Activated T-helper 1 cell treated with Interleukin-2 at 50 U/mL for 16 hours (primary cell): ENCODE measurements at regions not wholly inside any gene's neighbourhood (a gene's known extent, or its start where the extent isn't known, plus 50 kb on each side); places are given as distances from the start of the nearest gene placed in this dataset.
"Not testable (repeated sequence)": the region's sequence is repeated elsewhere in the genome, so short reads cannot be mapped to it uniquely, and the experiment has no call there.

ENCODE experiments used
- DNase-seq: peaks from one replicate; pipeline ENCODE4 v3.0.0-alpha.2; 2020; ENCODE audit warnings: low read depth

DNA sequence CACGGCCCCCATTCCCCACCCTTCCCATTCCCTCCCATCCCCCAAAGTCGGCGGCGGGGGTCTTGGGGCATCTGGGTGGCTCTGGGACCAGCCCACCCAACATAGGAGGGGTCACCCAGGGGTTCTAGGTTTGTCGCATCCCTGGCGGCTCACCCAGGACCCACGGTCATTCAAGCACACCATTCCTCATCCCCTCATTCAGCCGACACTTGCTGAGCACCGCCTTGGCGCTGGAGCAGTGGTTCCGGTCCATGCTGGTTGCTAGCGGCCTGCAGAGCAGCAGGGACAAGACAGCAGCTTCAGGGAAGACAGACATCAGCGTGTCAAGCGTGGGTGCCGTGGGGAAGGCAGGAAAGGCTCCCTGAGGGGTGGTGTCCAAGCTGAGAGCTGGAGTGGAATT, 50.5 kb upstream of the OTOS start:
- DNase-seq, result no peak

DNA sequence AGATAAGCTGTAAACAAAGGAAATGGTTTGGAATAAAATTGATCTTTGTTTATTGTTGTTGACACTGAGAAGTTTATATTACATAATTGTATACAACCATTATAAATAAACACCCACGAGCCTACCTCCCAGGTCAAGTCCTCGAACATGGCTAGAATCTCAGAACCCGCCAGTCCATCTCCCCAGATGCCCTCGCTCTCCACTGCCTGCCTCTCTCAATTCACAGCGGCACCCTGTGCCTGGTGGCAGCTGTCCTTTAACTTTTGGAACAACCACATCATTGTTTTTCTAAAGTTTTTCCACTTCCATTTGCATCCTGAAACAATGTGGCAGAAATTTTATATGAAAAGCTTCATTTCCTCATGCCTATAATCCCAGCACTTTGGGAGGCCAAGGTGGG, 52.2 kb upstream of the OTOS start:
- no peak for DNase-seq

DNA sequence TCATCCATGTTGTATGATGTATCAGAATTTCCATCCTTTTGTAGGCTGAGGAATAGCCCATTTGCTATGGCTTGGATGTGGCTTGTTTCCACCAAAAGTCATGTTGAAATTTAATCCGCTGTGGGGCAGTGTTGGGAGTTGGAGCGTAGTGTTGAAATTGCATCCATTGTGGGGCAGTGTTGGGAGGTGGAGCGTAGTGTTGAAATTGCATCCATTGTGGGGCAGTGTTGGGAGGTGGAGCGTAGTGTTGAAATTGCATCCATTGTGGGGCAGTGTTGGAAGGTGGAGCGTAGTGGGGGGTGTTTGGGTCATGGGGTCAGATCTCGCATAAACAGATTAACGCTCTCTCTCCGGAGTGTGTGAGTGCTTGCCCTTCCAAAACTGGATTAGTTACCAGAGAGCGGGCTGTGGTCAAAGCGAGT, 53.9 kb upstream of the OTOS start:
- not testable (repeated sequence) for DNase-seq

DNA sequence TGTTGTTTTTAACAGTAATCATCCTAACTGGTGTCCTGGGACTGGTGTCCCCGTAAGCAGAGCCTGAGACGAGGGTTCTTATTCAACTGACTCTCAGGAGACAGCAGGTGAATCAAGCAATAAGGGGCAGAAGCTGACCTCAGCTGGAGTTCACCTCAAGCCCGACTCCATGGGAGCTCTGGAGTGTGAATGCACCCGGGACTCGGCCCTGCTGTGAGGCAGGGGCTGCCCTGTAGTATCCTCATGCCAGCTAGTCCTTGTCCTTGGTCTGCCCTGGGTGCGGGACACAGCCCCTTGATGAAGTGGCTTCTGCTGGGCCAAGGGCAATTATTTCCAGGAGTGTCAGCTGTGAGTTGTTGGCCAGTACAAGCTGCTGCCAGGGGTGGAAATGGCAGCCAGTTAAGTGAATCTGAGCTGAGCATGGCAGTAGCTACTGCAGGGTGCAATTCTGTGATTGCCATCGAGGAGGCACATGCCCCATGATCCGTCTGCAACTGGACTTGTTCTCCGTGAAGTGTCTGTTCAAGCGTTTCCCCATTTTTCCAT, 54.9 kb upstream of the OTOS start:
- no peak for DNase-seq

DNA sequence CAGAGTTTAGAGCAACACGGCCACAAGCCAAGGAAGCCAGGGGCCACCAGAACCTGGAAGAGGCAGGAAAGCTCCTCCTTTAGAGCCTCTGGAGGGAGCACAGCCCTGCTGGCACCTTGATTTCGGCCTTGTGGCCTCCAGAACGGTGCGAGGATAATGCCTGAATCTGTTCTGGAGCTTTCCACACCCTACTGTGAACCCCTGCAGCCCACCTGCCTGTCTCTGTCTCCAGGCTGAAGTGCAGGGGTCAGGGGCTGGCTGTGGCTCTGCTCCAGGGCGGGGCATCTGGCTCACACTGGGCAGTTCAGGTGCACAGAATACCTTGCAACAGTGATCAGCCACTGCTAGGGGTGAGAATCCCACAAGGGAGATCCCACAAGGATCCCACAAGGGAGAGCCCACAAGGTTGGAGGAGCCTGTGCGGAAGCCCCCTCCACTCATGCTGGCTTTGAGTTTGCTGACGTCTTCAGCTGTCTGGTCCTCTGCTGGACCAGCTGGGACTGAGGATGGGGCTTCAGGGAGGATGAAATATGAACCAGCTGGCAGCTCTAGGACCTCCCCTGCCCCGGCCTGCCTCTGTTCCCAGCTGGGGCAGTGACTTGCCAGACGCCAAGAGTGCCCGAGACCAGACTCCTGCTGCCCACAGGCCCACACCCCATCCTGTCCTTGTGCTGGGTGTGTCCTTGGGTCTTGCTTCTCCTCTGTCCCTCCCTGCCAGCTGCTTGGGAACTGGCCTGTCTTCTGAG, 56.4 kb upstream of the OTOS start:
- no peak for DNase-seq

DNA sequence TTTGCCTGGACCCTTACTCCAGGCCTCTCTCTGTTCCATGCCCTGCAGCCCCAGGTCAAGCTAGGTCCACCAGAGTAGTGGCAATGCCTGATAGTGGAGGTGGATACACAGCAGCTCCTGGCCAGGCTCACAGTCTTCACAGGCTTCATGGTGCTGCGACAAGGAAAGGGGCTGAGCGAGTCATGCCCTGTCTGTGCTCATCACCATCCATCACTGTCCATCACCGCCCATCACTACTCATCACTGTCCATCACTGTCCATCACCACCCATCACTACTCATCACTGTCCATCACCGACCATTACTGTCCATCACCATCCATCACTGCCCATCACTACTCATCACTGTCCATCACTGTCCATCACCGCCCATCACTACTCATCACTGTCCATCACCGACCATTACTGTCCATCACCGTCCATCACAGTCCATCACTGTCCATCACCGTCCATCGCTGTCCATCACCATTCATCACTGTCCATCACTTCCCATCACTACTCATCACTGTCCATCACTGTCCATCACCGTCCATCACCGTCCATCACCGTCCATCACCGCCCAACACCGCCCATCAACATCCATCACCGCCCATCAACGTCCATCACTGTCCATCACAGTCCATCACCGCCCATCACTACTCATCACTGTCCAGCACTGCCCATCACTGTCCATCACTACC, 57.1 kb upstream of the OTOS start:
- DNase-seq, result no peak

DNA sequence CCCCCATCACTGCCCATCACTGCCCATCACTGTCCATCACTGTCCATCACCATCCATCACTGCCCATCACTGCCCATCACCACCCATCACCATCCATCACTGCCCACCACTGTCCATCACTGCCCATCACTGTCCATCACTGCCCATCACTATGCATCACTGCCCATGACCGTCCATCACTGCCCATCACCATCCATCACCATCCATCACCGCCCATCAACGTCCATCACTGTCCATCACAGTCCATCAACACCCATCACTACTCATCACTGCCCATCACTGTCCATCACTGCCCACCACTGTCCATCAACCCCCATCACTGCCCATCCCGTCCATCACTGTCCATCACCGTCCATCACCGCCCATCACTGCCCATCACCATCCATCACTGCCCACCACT, 57.8 kb upstream of the OTOS start:
- DNase-seq, result no peak

DNA sequence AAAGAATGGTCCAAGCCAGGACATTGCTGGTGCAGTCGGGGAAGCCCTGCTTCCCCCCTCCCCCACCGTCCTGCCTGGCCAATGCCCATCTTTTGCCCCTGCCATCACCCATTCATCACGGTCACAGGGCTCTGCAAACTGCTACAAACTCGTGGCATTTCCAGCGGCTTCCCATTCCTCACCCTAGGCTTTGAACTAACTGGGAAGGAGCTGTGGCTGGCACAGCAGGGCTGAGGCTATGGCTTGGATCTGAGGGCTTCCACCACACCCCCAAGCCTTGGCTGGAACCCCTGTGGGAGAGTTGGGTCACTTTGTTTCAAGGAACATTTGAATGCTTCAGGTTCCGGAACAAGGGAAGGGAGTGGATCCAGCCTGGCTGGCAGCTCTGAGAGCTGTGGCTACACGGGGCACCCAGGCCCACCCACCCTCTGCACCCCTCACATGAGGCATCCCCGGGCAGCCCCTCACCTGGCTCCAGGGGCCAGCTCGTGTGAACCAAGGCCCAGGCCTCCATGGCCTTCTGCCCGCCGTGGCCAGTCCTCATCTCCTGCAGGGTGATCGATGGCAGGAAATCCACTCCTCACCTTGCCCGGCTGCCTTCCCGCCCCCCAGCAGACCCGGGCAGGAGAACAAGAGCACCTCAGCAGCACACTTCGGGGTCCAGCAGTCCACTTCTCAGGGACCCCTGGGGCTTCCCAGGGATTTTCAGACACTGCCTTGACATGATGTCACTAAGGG, 58.8 kb upstream of the OTOS start:
- DNase-seq, result no peak

DNA sequence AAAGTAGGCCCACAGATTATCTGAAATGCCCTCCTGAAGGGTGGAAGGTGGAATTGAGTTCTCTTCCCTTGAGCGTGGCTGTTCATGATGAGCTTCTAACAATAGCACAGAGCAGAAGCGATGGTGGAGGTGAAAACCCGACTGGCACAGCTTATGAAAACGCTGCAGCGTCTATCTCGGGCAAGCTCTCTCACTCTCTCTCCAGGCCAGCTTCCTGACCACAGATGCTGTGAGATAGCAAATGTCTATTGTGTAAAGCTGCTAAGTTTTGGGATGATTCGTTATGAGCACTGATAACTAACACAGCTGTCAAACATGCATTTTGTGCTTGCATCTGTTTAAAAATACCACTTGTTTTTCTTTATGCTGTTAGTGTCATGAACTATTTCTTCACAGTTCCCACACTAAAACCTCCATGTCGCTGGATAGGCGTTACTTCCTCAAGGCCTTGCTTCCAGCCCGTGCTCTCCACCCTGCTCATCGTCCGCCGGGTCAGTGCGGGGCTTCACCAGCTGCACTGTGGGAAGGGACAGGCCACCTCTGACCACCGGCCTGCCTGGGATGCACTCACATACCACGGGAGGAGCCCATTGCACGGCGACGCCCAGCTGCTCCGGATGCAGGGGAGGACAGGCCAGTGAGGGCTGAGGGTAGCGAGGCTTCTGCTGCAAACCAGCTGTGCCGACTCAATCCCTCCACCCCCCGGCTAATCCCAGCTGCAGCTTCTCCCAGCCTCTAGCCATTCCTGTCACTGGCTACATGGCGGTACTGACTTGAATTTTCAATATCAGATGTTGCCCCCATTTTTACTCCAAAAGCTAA, 60.0 kb upstream of the OTOS start:
- DNase-seq, result no peak

DNA sequence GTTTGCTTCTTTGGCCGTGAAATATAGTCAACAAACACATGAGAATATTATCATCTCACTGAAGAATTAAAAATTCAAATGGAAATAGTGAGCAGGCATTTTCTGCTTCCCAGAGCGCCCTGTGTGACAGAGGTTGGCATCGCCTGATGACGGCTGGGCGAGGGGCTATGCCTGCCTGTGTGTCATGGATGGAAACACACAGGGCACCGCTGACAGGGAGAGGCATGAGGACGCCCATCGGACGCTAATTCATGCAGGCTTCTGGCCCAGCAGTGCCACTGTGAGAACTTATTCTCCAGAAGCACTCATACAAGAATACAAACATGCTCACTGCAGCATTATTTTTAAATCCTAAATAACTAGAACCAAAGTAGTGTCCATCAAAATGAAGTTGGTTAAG, 61.4 kb upstream of the OTOS start:
- no peak for DNase-seq

DNA sequence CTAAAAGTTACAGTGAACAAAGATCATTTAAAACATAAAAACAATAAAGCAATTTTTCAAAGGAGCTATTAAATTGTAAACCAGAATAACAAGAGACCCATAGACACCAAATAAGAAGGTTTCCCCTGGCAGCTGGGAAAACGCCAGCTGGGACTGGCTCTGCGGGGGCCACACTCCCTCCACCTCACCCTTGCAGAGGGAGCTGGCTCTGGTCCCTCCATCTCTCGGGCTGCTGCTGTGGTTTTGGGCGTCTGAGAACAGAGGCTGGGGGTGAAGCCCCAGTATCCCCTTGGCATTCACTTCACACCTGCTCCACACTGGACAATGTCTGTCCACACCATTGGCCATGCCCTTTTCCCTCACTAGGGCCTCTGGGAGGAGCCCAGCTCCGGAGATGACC, 62.1 kb upstream of the OTOS start:
- no peak for DNase-seq

DNA sequence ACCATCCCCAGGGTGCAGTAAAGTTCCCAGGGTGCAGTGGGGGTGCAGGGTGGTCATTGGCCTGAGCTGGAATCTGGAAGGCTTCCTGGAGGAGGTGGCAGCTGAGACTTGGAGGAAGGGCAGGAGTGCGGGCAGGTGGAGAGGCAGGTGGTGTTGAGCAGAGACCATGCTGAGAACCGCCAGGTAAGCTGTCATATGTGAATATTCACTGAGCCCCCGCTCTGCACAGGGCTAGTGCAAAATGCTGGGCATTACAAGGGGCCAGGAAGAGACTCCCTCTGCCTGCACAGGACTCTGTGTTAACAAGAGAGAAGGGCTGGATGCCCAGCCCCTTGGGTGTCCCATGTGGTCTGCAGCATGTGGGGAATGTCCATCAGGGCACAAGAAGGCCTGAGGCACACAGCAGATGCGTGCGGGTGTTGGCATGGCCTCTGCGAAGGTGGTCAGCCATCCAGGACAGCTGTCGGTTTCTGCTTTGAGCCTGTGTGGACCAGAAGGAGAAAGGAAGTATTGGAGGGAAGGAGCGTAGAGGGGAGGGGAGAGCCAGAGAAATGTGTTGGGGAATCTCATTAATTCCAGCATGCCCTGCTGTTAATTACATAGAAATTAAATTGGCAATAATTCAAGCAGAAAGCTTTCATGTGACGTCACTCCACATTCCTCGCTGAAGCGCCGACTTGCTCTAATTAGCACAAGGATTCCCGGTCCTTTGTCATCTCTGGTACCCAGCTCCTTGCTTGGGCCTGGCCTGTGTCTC, 62.8 kb upstream of the OTOS start:
- no peak for DNase-seq

DNA sequence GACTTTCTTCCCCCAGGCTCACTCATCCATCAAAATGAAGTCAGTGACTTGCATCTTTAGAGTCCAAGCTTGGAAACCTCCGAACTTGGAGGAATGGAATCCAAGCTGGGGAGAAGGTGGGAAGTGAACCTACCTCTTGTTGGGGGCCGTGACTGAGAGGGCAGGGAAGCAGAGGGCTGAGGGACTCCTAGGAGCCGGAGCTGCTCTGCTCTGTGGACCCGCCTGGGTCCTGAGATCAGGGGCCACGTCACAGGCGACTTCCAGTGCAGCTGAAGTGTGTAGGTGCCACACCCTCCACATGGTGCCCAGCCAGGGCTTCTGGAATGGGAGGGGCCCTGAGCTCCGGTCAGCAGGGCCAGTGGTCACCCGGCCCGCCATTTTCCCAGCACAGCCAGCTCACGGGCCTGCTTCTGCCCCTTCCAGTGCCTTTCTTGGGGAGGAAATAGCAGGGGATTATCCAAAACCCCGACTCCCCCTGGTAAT, 63.4 kb upstream of the OTOS start:
- no peak for DNase-seq

DNA sequence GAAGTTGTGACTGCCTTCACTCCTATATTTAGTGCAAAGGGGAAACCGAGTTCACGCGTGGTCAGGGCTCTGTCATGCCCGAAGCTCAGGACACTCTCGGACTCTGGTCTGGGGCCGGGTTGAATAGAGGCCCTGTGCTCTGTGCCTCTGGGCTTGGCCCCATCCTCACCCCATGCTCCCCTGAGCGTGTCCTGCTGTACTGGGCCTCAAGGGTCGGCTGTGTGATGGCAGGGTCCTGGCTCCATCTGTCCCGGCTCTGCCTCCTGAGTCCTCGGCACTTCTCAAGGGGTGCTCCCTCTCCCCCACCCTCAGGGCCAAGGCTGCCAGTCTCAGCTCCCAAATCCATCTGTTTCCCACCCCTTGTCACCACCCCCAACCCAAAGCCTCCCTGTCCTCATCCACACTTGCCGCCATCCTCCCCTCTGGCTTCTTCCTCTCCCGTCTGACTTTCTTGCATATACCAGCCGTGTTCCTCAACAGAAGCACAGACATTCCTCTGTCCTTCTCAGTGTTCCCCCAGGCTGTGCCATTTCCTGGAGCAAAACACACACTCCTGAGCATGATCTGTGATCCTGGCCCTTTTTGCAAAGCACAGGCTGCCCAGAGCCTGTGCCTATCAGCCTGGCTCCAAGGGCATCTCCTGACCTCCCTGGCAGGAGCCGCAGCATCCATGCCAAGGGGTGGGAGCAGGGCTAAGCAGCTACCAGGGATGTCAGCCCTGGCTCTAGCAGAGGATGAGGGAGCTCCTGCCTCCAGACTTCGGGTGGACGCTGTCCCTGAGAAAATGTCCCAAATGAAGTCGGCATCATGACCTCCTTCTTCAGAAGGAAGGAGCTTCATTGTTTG, 64.2 kb upstream of the OTOS start:
- DNase-seq, result no peak

DNA sequence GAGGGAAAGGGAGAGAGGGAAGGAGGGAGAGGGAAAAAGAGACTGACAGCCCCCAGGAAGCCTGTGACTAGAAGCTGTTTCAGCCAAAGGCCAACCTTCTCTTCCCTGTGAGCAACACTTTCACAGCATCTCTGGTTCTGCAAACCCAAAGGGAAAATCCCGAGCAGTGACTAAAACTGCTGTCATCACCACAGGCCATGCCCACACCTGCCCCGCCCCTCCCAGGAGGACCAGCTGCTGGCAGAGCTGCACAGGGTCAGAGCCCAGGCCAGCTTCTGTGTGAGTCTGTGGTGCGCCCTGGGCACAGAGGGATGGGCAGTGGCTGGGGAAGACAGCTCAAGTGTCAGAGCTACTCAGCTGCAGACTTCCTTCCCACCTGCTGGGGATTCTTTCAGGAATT, 64.9 kb upstream of the OTOS start:
- DNase-seq, result no peak

DNA sequence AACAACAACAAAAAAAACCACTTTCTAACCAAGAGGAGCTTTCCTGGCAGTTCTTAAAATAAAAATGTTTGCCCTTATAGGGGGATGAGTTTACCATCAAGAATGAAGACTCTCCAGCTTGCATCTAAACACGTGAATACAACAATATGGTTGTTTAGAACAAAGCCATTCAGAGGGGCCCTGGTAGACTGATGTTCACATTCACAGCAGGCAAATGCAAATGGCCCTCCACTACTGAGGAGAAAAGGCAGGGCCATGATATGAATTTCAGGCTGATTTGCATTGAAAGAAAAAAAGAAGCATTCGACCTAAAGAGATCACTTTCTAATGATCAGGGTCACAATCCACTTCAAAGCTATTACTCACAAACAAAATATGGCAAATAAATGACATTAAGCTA, 65.3 kb upstream of the OTOS start:
- no peak for DNase-seq

DNA sequence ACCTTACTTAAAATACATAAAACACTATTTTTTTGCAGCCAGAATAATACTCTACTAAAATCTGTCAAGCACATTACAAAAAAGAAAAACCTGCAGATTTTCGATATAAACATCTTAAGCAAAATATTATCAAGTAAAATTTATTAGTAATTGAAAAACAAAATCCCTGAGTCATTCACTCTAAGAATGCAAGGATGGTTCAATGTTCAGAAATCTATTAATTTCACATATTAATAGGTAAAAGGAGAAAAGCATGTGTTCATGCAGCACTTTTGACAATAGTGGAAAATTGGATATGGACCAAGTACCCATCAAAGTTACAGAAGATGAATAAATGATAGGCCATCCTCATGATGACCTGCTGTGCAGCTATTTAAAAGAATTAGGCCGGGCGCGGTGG, 66.2 kb upstream of the OTOS start:
- no peak for DNase-seq

DNA sequence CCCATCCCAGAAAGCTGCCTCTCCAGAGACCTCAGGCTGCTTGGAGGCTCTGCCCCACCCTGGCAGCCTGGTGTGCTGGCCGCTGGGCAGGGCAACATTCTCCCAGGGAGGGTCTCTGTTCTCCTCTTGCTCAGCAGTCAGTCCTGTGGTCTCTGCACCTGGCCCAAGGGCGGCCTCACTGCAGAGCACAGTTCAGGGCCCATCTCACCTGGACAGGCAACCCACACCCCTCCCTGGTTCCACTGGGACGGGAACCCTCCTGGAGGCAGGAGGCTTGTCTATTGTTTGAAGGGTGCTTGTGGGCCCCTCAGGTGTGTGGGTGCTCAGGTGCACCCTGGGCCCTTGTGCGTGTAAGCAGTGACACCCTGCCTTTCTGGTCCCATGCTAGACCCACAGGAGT, 67.2 kb upstream of the OTOS start:
- DNase-seq, result no peak

DNA sequence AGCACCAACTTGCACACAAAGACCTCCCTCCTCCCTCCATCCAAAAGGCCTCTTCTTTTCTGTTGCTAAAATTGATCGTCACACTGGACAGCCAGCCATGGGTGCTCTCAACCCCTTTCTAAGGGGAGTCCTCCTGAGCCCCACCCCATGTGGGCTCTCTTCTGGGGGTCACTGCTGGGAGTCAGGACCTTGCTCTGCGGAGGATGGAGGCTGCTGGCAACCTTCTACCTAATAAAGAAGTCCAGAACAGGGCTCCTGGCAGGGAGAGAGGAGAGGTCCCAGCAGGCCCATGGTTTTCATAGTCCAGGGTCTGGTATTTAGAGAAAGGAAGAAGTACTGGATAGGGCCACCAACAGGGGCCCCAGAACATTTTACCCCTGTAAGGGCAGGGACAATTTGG, 67.6 kb upstream of the OTOS start:
- DNase-seq, result no peak

DNA sequence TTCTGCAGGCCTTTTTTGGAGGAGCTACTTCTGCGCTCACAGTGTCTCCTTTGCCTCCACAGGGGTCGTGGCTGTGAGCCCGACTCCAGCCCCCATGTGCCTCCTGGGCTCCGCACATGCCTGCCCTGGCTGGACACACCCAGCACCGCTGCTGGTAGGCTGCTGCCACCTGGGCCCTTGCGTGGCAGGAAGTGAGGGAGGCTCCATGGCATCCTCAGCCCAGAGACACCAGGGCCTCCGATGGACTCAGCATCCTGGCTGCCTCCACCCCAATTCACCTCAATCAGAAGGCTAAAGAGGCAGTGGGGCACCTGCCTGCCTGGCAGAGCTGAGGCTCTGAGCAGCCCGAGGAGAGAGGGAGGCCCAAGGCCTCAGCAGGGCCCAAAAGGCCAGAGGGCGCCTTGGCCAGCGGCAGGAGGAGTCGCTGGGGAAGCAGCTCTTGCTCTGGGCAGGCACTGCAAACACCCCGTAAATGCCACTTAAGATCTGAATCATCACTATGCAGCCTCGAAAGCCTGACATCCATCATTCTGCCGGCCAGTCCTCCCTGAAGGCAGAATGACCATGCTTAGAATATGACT, 68.3 kb upstream of the OTOS start:
- DNase-seq, result no peak
